ENCODE measurements at regions not wholly inside any gene's neighbourhood (a gene's known extent, or its start where the extent isn't known, plus 50 kb on each side); places are given as distances from the start of the nearest gene placed in this dataset.

DNA sequence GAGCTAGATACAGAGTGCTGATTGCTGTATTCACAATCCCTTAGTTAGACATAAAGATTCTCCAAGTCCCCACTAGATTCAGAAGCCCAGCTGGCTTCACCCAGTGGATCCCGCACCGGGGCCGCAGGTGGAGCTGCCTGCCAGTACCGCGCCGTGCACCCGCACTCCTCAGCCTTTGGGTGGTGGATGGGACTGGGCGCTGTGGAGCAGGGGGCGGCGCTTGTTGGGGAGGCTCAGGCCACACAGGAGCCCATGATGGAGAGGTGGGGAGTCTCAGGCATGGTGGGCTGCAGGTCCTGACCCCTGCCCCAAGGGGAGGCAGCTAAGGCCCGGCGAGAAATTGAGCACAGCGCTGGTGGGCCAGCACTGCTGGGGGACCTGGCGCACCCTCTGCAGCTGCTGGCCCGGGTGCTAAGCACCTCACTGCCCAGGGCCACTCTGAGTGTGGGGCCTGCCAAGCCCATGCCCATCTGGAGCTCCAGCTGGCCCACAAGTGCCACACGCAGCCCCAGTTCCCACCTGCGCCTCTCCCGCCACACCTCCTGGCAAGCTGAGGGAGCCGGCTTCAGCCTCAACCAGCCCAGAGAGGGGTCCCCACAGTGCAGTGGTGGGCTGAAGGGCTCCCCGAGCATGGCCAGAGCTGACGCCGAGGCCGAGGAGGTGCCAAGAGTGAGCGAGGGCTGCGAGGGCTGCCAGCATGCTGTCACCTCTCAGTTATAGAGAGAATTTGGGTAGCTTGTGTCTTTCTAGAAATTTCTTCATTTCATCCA is 417.6 kb downstream of the METTL15 start:
- ATAC-seq: no peak

DNA sequence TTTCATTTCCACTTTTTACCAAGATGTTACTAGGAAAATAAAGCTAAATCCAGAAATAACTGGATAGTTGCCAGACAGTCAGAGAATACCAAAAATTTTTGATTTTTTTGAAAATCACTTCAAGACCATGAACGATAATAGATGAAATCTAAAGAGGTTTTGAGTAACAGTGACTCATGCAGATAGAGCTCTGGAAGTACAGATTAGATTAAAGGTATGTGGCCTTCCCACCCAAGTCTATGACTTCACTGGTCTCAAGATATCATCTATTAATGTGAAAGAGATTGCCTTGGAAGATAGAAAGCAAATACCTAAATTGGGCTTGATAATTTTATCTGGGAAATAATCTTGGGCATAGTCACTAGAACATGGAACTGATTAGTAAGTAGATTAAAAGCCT is 415.9 kb downstream of the METTL15 start:
- DNase-seq (ENCODE audit: low spot score): no peak
- ATAC-seq: no peak

More for the DNA sequence above, 417.6 kb downstream of the METTL15 start:
- no peak for DNase-seq (ENCODE audit: low spot score)

DNA sequence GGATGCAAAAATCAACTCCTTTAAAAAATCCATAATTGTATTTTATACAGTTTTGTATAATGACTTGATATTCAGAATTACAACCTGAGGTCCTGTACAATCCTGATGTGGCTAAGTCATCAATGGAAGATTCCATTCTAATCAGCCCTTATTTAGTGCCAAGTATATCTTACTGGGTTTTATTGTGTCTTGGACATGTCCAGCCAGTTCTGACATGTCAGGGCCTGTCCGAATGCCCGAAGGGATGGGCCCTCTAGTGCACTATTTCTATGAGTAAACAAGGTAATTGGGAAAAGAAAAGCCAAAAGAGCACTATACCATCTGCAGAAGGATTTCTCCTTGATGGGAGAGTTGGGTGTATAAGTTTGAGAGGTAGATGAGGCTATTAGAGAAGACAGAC is 412.9 kb downstream of the METTL15 start:
- ATAC-seq: no peak

GRCh38 chr11:28520291-28520690 is 412.1 kb downstream of the METTL15 start:
- ATAC-seq (no peak), DNase-seq (ENCODE audit: low spot score) (no peak)

More for the DNA sequence above, 412.9 kb downstream of the METTL15 start:
- DNase-seq (ENCODE audit: low spot score): no peak

DNA sequence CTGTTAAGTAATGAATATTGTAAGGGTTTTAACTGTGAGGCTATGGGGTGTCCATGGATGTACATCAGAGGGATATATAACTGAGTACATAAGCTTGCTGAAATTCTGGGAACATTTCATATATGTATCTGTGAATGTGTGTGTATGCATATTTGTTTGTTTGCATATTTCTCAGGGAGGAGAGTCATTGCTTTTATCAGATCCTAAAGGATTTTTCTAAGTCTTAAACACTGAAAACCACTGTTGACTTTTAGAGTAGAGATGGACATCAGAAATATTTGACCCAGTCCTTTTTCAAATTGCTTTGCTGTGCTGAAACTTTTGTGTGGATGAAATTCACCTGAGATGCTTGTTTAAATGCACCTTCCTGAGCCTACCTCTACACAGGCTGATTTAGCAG is 410.6 kb downstream of the METTL15 start:
- DNase-seq (ENCODE audit: low spot score) (no peak), ATAC-seq (no peak)

GRCh38 chr11:28517621-28518020 is 409.4 kb downstream of the METTL15 start:
- no peak for ATAC-seq

DNA sequence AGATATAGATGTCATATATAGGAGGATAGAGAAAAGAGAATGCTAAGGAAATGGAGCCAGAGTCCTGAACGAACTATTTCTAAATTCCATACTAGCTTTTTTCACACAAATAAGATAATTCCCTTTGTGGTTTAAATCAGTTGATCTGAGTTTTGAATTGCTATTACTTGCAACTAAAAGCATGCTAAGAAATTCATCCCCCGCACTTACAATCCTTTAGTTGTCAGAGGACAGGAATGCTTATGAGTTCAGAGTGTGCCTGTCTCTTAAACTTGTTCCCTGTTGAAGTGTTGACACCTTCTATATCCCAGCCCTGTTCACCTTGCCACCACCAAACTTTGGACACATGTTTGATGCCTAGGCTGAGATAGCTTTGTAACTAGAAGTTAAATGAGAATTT is 406.2 kb downstream of the METTL15 start:
- ATAC-seq (no peak), DNase-seq (ENCODE audit: low spot score) (no peak)

More at GRCh38 chr11:28517621-28518020, 409.4 kb downstream of the METTL15 start:
- no peak for DNase-seq (ENCODE audit: low spot score)

DNA sequence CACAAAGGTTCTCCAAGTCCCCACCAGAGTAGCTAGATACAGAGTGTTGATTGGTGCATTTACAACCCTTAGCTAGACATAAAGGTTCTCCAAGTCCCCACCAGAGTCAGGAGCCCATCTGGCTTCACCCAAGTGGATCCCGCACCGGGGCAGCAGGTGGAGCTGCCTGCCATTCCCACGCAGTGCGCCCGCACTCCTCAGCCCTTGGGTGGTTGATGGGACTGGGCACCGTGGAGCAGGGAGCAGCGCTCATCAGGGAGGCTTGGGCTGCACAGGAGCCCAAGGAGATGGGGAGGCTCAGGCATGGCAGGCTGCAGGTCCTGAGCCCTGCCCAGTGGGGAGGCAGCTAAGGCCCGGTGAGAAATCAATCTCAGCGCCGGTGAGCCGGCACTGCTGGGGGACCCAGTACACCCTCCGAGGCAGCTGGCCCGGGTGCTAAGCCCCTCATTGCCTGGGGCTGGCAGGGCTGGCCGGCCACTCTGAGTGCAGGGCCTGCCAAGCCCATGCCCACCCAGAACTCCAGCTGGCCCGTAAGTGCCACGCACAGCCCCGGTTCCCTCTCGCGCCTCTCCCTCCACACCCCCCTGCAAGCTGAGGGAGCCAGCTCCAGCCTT is 404.1 kb downstream of the METTL15 start:
- ATAC-seq (no peak), DNase-seq (ENCODE audit: low spot score) (no peak)

- no peak for ATAC-seq
Measured at GRCh38 chr11:28505232-28505631, 397.0 kb downstream of the METTL15 start.

GRCh38 chr11:28504555-28505110 is 396.4 kb downstream of the METTL15 start:
- ATAC-seq (no peak), DNase-seq (ENCODE audit: low spot score) (no peak)

More at GRCh38 chr11:28505232-28505631, 397.0 kb downstream of the METTL15 start:
- no peak for DNase-seq (ENCODE audit: low spot score)

DNA sequence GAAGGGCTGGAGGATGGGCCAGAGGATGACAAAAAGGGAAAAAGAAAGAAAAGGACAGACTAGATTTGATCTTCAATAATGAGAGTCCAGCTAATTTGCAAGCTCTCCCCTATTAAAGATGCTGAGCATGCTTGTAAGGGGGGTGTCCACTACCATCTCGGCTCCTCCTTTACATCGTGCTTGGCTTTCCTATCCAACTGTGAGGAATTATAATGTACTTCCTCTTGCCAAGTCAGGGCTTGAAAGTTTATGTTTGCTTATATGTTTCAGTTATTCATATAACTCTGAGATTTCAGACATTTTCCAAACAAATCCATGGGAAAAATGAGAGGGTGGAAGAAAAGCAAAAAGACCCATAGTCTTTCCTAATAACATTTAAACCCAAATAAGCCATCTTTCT is 387.1 kb downstream of the METTL15 start:
- no peak for ATAC-seq

GRCh38 chr11:28491431-28491830 is 383.2 kb downstream of the METTL15 start:
- DNase-seq (ENCODE audit: low spot score) (no peak), ATAC-seq (no peak)

More for the DNA sequence above, 387.1 kb downstream of the METTL15 start:
- no peak for DNase-seq (ENCODE audit: low spot score)

DNA sequence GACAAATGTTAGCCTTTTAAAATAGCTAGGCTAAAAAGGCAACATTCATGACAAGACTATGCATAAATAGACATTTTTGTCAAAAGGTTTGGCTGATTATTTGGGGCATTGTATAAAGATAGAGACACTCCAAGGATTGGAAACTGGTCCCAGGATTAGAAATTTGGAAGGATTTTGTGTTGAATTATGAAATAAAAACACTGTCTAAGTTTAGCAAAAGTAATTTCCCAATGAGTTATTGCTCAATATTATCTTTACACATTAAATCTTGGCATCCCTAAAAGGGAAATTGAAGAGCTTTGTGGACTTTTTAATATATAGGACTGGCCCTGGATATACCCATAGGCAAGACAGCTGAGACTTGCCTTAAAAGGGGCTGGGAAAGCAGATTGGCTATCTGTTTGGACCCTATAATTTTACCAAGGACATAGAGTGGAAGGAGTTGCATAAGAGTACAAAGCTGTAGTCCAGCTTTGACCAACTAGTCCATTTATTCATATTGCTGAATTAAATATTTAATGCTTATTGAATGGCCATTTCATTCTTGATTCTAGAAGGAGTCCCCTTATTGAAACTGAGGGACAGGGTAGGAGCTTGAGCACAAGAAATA is 382.7 kb downstream of the METTL15 start:
- ATAC-seq: no peak
- no peak for DNase-seq (ENCODE audit: low spot score)

DNA sequence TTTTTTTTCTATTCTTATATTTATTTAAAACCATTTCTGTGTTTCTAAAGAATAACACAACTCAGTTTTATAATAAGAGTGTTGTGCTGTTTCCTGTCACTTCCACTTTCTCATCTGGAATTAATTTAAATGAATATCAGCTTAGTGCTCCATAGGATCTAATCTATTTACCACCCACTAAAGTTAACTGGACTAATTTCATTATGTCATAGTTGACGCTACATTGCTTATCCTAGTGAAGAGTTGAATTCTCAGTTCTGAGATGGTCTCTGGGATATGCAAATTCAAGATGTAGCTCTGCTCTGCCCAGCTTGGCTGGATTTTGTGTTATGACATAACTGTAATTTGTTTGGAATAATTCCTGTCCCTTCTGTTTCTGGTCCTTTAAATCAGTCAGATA is 380.1 kb downstream of the METTL15 start:
- ATAC-seq (no peak), DNase-seq (ENCODE audit: low spot score) (no peak)

DNA sequence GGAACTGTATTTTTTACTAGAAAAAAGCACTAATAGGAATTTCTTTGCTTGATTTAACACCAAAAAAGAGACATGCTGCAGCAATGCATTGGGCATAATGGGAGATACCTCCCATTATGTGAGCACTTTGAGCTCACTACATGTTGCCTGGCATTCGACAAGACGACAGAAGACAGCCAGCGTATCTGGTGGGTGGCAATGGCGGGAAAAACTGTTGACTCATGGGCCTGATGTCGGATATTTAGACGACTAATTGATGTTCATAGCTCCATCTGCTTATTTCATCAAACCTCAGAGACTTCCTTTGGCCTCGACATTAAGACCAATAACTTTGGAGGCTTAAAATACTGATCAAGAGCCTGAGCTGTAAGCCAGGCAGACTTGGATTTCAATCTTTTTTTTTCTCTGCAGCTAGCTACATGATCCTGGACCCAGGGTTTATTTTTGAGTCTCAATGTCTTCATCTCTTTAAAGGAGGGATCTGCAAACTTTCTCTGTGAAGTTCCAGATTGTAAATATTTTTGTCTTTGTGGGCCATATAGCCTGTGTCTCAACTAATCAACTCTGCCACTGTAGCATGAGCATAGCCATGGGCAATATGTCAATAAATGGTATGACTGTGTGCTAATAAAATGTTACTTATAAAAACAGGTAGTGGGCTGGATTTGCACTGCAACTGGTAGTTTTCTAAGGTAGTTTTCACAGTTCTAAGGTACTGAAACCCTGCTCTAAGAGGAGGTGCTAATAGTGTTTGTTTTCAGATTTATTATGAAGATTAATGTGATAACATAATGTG is 375.1 kb downstream of the METTL15 start:
- no peak for DNase-seq (ENCODE audit: low spot score)
- no peak for ATAC-seq

DNA sequence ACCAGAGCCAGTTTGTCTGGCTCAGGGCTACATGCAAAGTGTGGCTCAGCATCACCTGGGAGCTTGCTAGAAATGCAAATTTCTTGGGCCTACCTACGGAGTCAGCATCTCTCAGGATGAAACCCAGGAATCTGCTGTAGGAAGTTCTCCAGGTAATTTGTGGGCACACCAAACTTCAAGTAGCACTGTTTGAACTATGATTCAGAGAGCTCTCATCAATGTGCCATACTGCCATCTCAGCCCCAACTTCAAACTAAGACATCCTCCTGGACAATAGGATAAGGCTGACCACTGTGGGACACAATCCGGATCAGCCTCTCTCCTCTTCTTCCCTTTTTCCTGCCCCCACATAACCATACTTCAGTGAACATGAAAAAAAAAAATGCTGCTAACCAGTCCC is 374.5 kb downstream of the METTL15 start:
- DNase-seq (ENCODE audit: low spot score) (no peak), ATAC-seq (no peak)

- ATAC-seq (no peak), DNase-seq (ENCODE audit: low spot score) (no peak)
Measured at GRCh38 chr11:28481616-28482480, 373.7 kb downstream of the METTL15 start.

DNA sequence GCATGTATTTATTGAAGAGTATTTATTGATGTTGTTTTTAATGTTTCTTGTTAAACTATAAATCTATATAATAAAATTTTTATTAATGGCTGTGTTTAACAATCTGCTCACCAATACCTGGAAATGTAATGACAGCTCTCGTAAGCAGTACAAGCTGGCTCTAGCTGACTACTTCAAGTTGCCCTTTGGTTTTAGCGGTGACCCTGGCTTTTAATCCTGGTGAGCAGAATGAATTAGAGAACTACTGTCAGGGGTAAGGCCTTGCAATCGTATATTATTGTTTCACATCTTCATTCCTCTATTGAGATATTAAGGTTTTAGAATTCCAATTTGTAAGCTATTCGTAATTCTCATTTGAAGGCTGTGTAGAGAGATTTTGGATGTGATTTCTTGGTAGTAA is 372.2 kb downstream of the METTL15 start:
- ATAC-seq: no peak

GRCh38 chr11:28476864-28477263 is 368.7 kb downstream of the METTL15 start:
- ATAC-seq (no peak), DNase-seq (ENCODE audit: low spot score) (no peak)

More for the DNA sequence above, 372.2 kb downstream of the METTL15 start:
- DNase-seq (ENCODE audit: low spot score): no peak

DNA sequence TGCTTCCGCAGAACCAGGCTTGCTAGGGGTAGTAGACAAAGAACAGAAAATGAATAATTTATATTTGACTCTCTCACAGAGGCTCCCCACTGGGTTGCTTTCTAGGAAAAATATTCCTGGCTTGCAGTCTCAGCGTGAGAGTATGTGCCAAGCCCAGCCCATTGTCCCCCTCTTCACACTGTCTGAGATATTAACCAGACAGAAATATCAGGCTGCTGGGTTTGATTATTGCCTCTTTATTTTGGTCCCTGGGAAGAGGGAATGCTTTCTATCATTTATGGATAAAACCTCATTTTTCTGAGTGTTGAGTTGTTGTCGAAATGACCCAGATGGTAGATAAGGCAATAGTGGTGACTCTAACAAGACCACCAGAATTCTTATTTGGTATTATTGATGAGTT is 367.9 kb downstream of the METTL15 start:
- ATAC-seq (no peak), DNase-seq (ENCODE audit: low spot score) (no peak)
